Activated CD8-positive, alpha-beta memory T cell treated with anti-CD3 and anti-CD28 coated beads, Interleukin-2, amount 10 ng/mL, durations not matched to agents 7 days and 5 days (primary cell): ENCODE measurements at regions not wholly inside any gene's neighbourhood (a gene's known extent, or its start where the extent isn't known, plus 50 kb on each side); places are given as distances from the start of the nearest gene placed in this dataset.
"Not testable (repeated sequence)": the region's sequence is repeated elsewhere in the genome, so short reads cannot be mapped to it uniquely, and the experiment has no call there.

Experiments used
- ATAC-seq: fragments of 150-1000 bp; cut with Tn5 transposase; one replicate; pipeline ENCODE4 v1.10.0; 2021; ENCODE audit warnings: moderate library complexity
- CTCF ChIA-PET: fragments of 350-600 bp; sonication (Branson Sonifier 250); formaldehyde crosslinking; loops from one replicate; lab custom pipeline; 2021; ENCODE audit warnings: antibody characterized with exemption; lab: Charles Lee
- DNase-seq: peaks from one replicate; pipeline ENCODE4 v3.0.0-alpha.2; 2020
- H3K27ac Mint-ChIP-seq: one replicate; pipeline ENCODE4 v1.8.0; 2021; ENCODE audit warnings: mild to moderate bottlenecking, mixed read lengths
- H3K27me3 Mint-ChIP-seq: one replicate; pipeline ENCODE4 v1.8.0; 2021; ENCODE audit warnings: mixed read lengths
- H3K36me3 Mint-ChIP-seq: one replicate; pipeline ENCODE4 v1.8.0; 2021; ENCODE audit warnings: mild to moderate bottlenecking, mixed read lengths
- H3K4me1 Mint-ChIP-seq: one replicate; pipeline ENCODE4 v1.8.0; 2021; ENCODE audit warnings: mixed read lengths
- H3K4me3 Mint-ChIP-seq: one replicate; pipeline ENCODE4 v1.8.0; 2021; ENCODE audit warnings: mild to moderate bottlenecking, moderate library complexity, mixed read lengths
- H3K9me3 Mint-ChIP-seq: one replicate; pipeline ENCODE4 v1.8.0; 2022; ENCODE audit warnings: low read depth, mixed read lengths

GRCh38 chr5:117417501-117417900 lies 842.9 kb upstream of the SEMA6A start:
- CTCF ChIA-PET = no interaction called here
- H3K4me1 Mint-ChIP-seq = no peaks in the 10 kb centered on the region
- no peaks in the 10 kb centered on the region for H3K36me3 Mint-ChIP-seq
- H3K27me3 Mint-ChIP-seq = no peaks in the 10 kb centered on the region
- H3K9me3 Mint-ChIP-seq = peaks cover 2% of the 10 kb centered on the region
- H3K27ac Mint-ChIP-seq = no peak overlapping the region
- H3K4me3 Mint-ChIP-seq = no peak overlapping the region
- ATAC-seq (no peak), DNase-seq (no peak)

GRCh38 chr5:117414926-117415325 lies 840.3 kb upstream of the SEMA6A start:
- CTCF ChIA-PET = no interaction called here
- no peaks in the 10 kb centered on the region for H3K36me3 Mint-ChIP-seq
- no peak overlapping the region for H3K27ac Mint-ChIP-seq
- ATAC-seq (no peak), DNase-seq (no peak)
- H3K4me1 Mint-ChIP-seq = no peaks in the 10 kb centered on the region
- no peaks in the 10 kb centered on the region for H3K27me3 Mint-ChIP-seq
- H3K9me3 Mint-ChIP-seq = no peaks in the 10 kb centered on the region
- H3K4me3 Mint-ChIP-seq = no peak overlapping the region

- Mint-ChIP-seq H3K9me3 (peaks cover 3% of the 10 kb centered on the region), H3K4me3 (no peak overlapping the region)
- DNase-seq = no peak
Observed at GRCh38 chr5:117411701-117412100, 837.1 kb upstream of the SEMA6A start.

GRCh38 chr5:117405197-117405596 lies 830.6 kb upstream of the SEMA6A start:
- Mint-ChIP-seq H3K27ac (no peak overlapping the region), H3K36me3 (no peaks in the 10 kb centered on the region), H3K9me3 (peaks cover 3% of the 10 kb centered on the region), H3K4me1 (no peaks in the 10 kb centered on the region), H3K4me3 (no peak overlapping the region), H3K27me3 (no peaks in the 10 kb centered on the region)
- CTCF ChIA-PET = no interaction called here
- DNase-seq (no peak), ATAC-seq (no peak)

More at GRCh38 chr5:117411701-117412100, 837.1 kb upstream of the SEMA6A start:
- ATAC-seq = no peak
- Mint-ChIP-seq H3K4me1 (no peaks in the 10 kb centered on the region), H3K27ac (no peak overlapping the region), H3K36me3 (no peaks in the 10 kb centered on the region), H3K27me3 (no peaks in the 10 kb centered on the region)
- CTCF ChIA-PET = no interaction called here

- DNase-seq (no peak), ATAC-seq (no peak)
- Mint-ChIP-seq H3K27ac (no peak overlapping the region), H3K4me1 (no peaks in the 10 kb centered on the region), H3K9me3 (peaks cover 4% of the 10 kb centered on the region), H3K4me3 (no peak overlapping the region), H3K36me3 (no peaks in the 10 kb centered on the region), H3K27me3 (no peaks in the 10 kb centered on the region)
- CTCF ChIA-PET = no interaction called here
Observed at GRCh38 chr5:117394506-117395157, 820.0 kb upstream of the SEMA6A start.

GRCh38 chr5:117393125-117393524 lies 818.5 kb upstream of the SEMA6A start:
- H3K27ac Mint-ChIP-seq = no peak overlapping the region
- H3K36me3 Mint-ChIP-seq = no peaks in the 10 kb centered on the region
- no peaks in the 10 kb centered on the region for H3K27me3 Mint-ChIP-seq
- DNase-seq (no peak), ATAC-seq (no peak)
- no peak overlapping the region for H3K4me3 Mint-ChIP-seq
- H3K4me1 Mint-ChIP-seq = no peaks in the 10 kb centered on the region
- H3K9me3 Mint-ChIP-seq = peaks cover 4% of the 10 kb centered on the region
- CTCF ChIA-PET = no interaction called here

GRCh38 chr5:117380316-117380715 lies 805.7 kb upstream of the SEMA6A start:
- no peaks in the 10 kb centered on the region for H3K4me1 Mint-ChIP-seq

GRCh38 chr5:117379521-117379920 lies 804.9 kb upstream of the SEMA6A start:
- no peaks in the 10 kb centered on the region for H3K27me3 Mint-ChIP-seq
- CTCF ChIA-PET = no interaction called here
- no peak overlapping the region for H3K27ac Mint-ChIP-seq
- no peak for ATAC-seq
- no peaks in the 10 kb centered on the region for H3K36me3 Mint-ChIP-seq
- no peak overlapping the region for H3K4me3 Mint-ChIP-seq
- no peak for DNase-seq
- no peaks in the 10 kb centered on the region for H3K4me1 Mint-ChIP-seq
- H3K9me3 Mint-ChIP-seq = peaks cover 7% of the 10 kb centered on the region

More at GRCh38 chr5:117380316-117380715, 805.7 kb upstream of the SEMA6A start:
- no peaks in the 10 kb centered on the region for H3K36me3 Mint-ChIP-seq
- DNase-seq (no peak), ATAC-seq (no peak)
- H3K27ac Mint-ChIP-seq = no peak overlapping the region
- peaks cover 7% of the 10 kb centered on the region for H3K9me3 Mint-ChIP-seq
- CTCF ChIA-PET = no interaction called here
- no peak overlapping the region for H3K4me3 Mint-ChIP-seq
- no peaks in the 10 kb centered on the region for H3K27me3 Mint-ChIP-seq

- CTCF ChIA-PET = no interaction called here
Observed at GRCh38 chr5:117376748-117377147, 802.1 kb upstream of the SEMA6A start.

GRCh38 chr5:117359895-117360294 lies 785.3 kb upstream of the SEMA6A start:
- CTCF ChIA-PET = no interaction called here
- H3K4me3 Mint-ChIP-seq = no peak overlapping the region
- no peak for ATAC-seq
- H3K9me3 Mint-ChIP-seq = no peaks in the 10 kb centered on the region
- DNase-seq = no peak
- no peaks in the 10 kb centered on the region for H3K36me3 Mint-ChIP-seq
- H3K4me1 Mint-ChIP-seq = no peaks in the 10 kb centered on the region
- H3K27ac Mint-ChIP-seq = no peak overlapping the region
- no peaks in the 10 kb centered on the region for H3K27me3 Mint-ChIP-seq

More at GRCh38 chr5:117376748-117377147, 802.1 kb upstream of the SEMA6A start:
- no peaks in the 10 kb centered on the region for H3K4me1 Mint-ChIP-seq
- peaks cover 7% of the 10 kb centered on the region for H3K9me3 Mint-ChIP-seq
- H3K27me3 Mint-ChIP-seq = no peaks in the 10 kb centered on the region
- no peak overlapping the region for H3K27ac Mint-ChIP-seq
- no peak for ATAC-seq
- no peaks in the 10 kb centered on the region for H3K36me3 Mint-ChIP-seq
- DNase-seq = no peak
- no peak overlapping the region for H3K4me3 Mint-ChIP-seq

- Mint-ChIP-seq H3K4me1 (no peaks in the 10 kb centered on the region), H3K27me3 (no peaks in the 10 kb centered on the region), H3K4me3 (no peak overlapping the region), H3K9me3 (no peaks in the 10 kb centered on the region), H3K36me3 (no peaks in the 10 kb centered on the region), H3K27ac (no peak overlapping the region)
- ATAC-seq (no peak), DNase-seq (no peak)
- CTCF ChIA-PET = no interaction called here
Observed at GRCh38 chr5:117357886-117358285, 783.3 kb upstream of the SEMA6A start.

GRCh38 chr5:117347280-117347679 lies 772.7 kb upstream of the SEMA6A start:
- ATAC-seq = no peak
- Mint-ChIP-seq H3K4me1 (no peaks in the 10 kb centered on the region), H3K36me3 (no peaks in the 10 kb centered on the region), H3K9me3 (peaks cover 3% of the 10 kb centered on the region), H3K27ac (no peak overlapping the region), H3K27me3 (no peaks in the 10 kb centered on the region), H3K4me3 (no peak overlapping the region)
- CTCF ChIA-PET = no interaction called here
- no peak for DNase-seq

GRCh38 chr5:117343726-117344125 lies 769.1 kb upstream of the SEMA6A start:
- H3K9me3 Mint-ChIP-seq, CTCF ChIA-PET, H3K27ac Mint-ChIP-seq, DNase-seq, ATAC-seq, H3K4me3 Mint-ChIP-seq, H3K36me3 Mint-ChIP-seq, H3K27me3 Mint-ChIP-seq, H3K4me1 Mint-ChIP-seq: not testable (repeated sequence)

- CTCF ChIA-PET = no interaction called here
- Mint-ChIP-seq H3K27me3 (no peaks in the 10 kb centered on the region), H3K4me3 (no peak overlapping the region), H3K9me3 (no peaks in the 10 kb centered on the region), H3K27ac (no peak overlapping the region), H3K36me3 (no peaks in the 10 kb centered on the region), H3K4me1 (no peaks in the 10 kb centered on the region)
- ATAC-seq (no peak), DNase-seq (no peak)
Observed at GRCh38 chr5:117337064-117337749, 762.6 kb upstream of the SEMA6A start.
